Astrocyte of the spinal cord (primary cell): ENCODE measurements at regions not wholly inside any gene's neighbourhood (a gene's known extent, or its start where the extent isn't known, plus 50 kb on each side); places are given as distances from the start of the nearest gene placed in this dataset.

Source experiments
- DNase-seq: peaks from one replicate; pipeline ENCODE4 v3.0.0; 2011; ENCODE audit warnings: low read depth, low spot score
- H3K4me3 ChIP-seq: 2 replicates; pipeline ENCODE4 v1.5.1; 2011; ENCODE audit warnings: low read depth, mild to moderate bottlenecking, low read length, moderate library complexity
- CTCF ChIP-seq: IDR thresholded peaks from 2 replicates; pipeline ENCODE4 v1.5.1; 2012; ENCODE audit warnings: low read depth, mild to moderate bottlenecking, low read length, inconsistent platforms
- in situ Hi-C: cut with HindIII; loops from 2 replicates; pipeline ENCODE4 v1.10.0; 2017; ENCODE audit warnings: low sequenced_read_pairs

GRCh38 chr5:100275631-100276030, 259.5 kb upstream of the FAM174A start:
- TF ChIP-seq CTCF: no peak
- DNase-seq: no peak
- H3K4me3 ChIP-seq: no peak overlapping the region
- in situ Hi-C loops: no loop called here

- in situ Hi-C loops: no loop called here
- no peak for TF ChIP-seq CTCF
- no peak overlapping the region for H3K4me3 ChIP-seq
- DNase-seq: peak; percentile 5
Measured at GRCh38 chr5:100273846-100274580, 261.2 kb upstream of the FAM174A start.

- DNase-seq: peak; percentile 95
- in situ Hi-C loops: no loop called here
- H3K4me3 ChIP-seq: no peak overlapping the region
- TF ChIP-seq CTCF: no peak
Measured at GRCh38 chr5:100270023-100270771, 265.0 kb upstream of the FAM174A start.

- DNase-seq: no peak
- H3K4me3 ChIP-seq: no peak overlapping the region
- in situ Hi-C loops: no loop called here
- no peak for TF ChIP-seq CTCF
Measured at GRCh38 chr5:100260968-100261367, 274.2 kb upstream of the FAM174A start.

- no peak for DNase-seq
- TF ChIP-seq CTCF: no peak
- H3K4me3 ChIP-seq: no peak overlapping the region
- in situ Hi-C loops: no loop called here
Measured at GRCh38 chr5:100252944-100253343, 282.2 kb upstream of the FAM174A start.

- no peak for DNase-seq
- TF ChIP-seq CTCF: no peak
- in situ Hi-C loops: no loop called here
- H3K4me3 ChIP-seq: no peak overlapping the region
Measured at GRCh38 chr5:100252037-100252436, 283.1 kb upstream of the FAM174A start.
